Activated CD4-positive, alpha-beta T cell treated with anti-CD3 and anti-CD28 coated beads for 24 hours (primary cell): ENCODE measurements at regions not wholly inside any gene's neighbourhood (a gene's known extent, or its start where the extent isn't known, plus 50 kb on each side); places are given as distances from the start of the nearest gene placed in this dataset.
"Not testable (repeated sequence)": the region's sequence is repeated elsewhere in the genome, so short reads cannot be mapped to it uniquely, and the experiment has no call there.

Experiments used
- DNase-seq, 2 donors: peaks; one replicate each; pipeline ENCODE4 v3.0.0-alpha.2; 2020; ENCODE audit warnings: low read depth in 2 of 2

GRCh38 chrX:104513162-104513561 is 52.8 kb upstream of the IL1RAPL2 start:
- DNase-seq = no peak

GRCh38 chrX:104510801-104511200 is 55.2 kb upstream of the IL1RAPL2 start:
- DNase-seq = no peak

- no peak for DNase-seq
Observed at GRCh38 chrX:104502460-104502859, 63.5 kb upstream of the IL1RAPL2 start.

DNA sequence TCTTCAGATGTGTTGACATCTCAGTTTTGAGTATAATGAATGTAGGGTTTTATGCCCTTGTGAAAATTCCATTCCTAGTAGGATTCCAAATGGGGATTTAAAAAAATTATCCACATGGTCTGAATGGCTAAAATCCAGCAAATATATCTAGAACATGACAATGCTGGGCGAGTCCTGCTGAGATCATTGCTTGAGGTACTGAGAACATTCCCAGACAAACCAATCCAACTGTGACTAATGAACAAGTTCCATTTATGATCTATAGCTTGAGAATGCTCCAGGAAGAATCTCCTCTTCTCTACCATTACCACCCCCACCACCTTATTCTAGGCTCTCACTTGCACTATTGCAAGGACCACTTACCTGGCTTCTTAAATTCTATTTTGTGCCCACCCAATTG is 77.2 kb upstream of the IL1RAPL2 start:
- no peak for DNase-seq

GRCh38 chrX:104486691-104487090 is 79.3 kb upstream of the IL1RAPL2 start:
- no peak for DNase-seq

GRCh38 chrX:104482757-104483156 is 83.2 kb upstream of the IL1RAPL2 start:
- no peak for DNase-seq

DNA sequence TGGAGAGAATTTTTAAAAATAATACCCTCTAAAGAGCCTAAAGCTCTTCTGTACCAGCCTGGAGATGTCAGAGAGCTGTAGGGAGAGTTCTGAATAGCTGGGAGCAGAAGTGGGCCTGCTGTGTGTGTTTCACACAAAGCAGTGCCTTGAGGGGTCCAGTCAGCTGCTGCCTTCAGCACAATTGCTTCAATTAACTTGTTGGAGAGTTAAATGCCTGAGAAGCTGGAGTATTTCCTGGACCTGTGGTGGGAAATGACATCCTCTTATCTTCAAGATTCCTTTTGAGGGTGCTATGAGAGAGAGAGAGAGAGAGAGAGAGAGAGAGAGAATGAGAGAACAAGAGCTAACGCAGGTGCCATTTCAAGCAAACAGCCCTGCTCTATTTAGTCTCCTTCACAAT is 96.2 kb upstream of the IL1RAPL2 start:
- DNase-seq = no peak

DNA sequence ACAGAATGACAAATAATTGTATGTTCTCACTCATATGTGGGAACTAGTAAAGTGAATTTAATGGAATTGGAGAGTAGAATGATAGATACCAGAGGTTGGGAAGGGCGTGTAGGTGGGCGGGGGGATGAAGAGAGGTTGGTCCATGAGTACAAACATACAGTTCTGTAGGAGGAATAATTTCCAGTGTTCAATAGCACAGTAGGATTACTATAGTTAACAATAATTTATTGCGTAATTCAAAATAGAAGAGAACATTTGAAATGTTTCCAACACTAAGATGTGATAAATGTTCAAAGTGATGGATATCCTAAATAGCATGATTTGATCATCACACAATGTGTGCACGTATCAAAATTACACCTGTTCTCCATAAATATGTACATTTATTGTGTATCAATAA is 106.2 kb upstream of the IL1RAPL2 start:
- DNase-seq = no peak

- DNase-seq = not testable (repeated sequence)
Observed at GRCh38 chrX:104457130-104457529, 108.9 kb upstream of the IL1RAPL2 start.

DNA sequence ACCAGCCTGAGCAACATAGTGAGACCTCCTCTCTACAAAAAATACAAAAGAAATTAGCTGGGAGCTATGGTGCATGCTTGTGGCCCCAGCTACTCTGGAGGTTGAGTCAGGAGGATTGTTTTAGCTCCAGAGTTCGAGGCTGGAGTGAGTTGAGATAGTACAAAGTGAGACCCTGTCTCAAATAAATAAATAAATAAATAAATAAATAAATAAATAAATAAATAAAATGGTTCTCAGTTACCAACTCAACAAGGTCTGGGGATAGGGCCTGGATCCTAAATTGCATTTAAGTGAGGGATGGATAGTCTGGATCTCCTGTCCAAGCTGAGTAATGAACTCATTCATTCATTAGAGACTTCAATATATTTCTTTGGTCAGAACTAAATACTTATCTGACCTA is 115.7 kb upstream of the IL1RAPL2 start:
- DNase-seq = no peak

GRCh38 chrX:104445591-104445990 is 120.4 kb upstream of the IL1RAPL2 start:
- no peak for DNase-seq

DNA sequence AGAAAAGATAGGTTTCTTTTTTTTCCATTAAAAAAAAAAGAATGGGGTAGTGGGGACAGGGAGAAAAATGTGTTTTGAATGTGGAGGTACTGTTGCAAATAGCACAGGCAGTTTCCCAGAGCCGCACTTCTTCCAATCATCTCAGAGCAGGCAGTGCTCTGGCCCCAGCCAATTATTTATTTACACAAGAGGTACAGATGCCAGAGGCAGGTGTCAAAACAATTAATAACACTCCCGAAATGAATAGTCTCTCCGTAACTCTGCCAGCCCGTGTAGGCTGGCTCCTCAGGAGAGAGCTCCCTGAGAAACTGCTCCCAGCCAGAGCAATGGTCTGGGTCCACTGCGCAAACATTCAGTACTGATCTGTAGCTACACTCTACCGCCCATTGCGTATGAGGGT is 130.8 kb upstream of the IL1RAPL2 start:
- DNase-seq = no peak

DNA sequence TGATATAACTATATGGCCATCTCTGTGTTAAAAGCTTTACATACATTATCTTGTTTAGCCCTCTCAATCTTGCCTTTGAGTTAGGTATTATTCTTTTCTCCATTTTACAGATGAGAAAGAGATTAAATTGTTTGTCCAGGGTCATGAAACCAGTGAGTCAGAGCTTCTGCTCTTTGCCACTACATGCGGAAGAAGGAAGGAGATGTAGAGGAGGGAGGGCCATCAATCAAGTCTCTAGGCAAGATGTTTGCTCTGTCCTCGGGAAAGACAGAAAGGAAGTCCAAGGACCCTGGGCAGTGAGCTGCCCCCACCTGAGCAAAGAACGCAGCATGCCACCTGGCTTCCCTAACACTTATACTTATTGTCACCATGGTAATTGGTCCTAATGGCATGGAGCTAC is 133.7 kb upstream of the IL1RAPL2 start:
- no peak for DNase-seq

DNA sequence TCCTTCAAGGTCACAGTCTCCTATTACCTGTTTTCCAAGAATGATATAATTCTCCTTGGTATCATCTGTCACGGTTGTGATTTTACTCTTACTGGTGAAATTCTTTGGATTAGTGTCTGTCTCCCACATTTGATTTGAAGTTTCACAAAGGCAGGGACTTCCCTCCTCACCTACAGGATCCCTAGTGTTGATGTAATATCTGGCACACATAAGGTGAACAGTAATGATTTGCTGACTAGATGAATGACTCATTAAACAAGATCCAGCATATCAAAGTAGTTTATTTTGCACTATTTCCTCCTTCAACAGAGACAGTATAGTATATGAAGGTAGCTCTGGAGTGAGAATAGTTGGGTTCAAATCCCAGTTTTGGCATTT is 135.3 kb upstream of the IL1RAPL2 start:
- DNase-seq = no peak

DNA sequence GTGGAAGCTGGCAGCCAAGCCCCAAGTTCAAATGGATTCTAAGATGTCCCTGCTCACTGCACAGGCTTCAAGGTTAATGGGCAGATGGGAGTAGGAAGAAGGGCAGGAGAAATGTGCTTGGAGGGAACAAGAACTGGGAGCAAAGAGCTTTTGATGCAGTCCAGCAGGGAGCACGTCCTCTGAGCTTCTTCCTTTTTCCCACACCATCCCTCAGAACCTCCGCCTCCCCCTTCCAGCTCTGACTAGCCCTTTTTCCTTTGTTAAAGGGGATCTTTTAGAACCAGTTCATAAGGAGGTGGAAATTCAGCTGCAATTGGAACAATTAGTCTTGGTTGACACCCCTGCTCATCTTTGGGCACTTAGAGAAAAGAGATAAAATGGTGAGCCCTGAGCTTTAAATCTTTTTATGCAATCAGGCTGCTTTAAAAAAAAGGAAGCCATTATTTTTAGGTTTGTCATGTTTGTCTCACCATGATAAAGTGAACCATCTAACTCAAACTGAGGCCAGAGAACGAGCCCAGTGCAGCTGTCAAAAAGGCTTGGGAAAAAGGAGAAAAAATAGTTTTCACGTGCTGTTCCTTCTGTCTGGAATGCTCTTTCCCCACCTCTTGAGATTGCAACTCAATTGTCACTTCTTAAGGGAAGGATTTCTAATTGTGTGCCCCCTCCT is 135.8 kb upstream of the IL1RAPL2 start:
- DNase-seq = no peak

GRCh38 chrX:104428231-104428630 is 137.8 kb upstream of the IL1RAPL2 start:
- no peak for DNase-seq

- DNase-seq = no peak
Observed at GRCh38 chrX:104427693-104428092, 138.3 kb upstream of the IL1RAPL2 start.

- no peak for DNase-seq
Observed at GRCh38 chrX:104427073-104427472, 138.9 kb upstream of the IL1RAPL2 start.

- no peak for DNase-seq
Observed at GRCh38 chrX:104420907-104421306, 145.1 kb upstream of the IL1RAPL2 start.

DNA sequence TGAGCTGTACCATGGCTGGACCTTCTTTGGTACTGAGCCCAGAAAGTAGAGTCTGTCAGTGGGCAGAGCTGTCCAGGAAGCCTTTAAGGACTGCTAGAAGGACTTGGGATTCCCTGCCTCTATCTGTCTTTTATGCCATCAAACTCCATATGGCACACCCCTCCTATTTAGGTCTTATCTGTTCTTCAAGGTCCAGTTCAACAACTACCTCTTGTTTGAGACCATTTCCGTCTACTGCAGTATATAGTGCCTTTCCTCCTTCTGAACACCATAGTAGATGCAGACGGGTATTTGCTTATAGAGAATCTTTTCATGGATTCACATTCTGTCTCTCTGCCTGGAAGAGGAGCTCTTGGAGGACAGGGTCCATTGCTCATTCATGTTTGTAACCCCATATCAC is 146.1 kb upstream of the IL1RAPL2 start:
- DNase-seq = no peak

- no peak for DNase-seq
Observed at GRCh38 chrX:104419211-104419610, 146.8 kb upstream of the IL1RAPL2 start.

DNA sequence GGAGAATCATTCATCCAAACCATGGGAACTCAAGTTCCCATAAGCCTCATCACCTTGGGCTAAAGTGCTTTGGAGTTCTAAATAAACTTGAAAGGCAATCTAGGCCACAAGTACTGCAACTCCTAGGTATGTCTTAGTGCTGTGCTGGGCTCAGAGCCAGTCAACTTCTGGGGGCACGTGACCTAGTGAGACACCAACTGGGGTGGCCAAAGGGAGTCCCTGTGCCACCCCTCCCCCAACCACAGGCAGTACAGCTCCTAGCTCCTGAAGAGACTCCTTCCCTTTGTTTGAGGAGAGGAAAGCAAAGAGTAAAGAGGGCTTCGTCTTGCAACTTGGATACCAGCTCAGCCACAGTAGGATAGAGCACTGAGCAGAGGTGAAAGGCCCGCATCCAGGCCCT is 154.2 kb upstream of the IL1RAPL2 start:
- no peak for DNase-seq

DNA sequence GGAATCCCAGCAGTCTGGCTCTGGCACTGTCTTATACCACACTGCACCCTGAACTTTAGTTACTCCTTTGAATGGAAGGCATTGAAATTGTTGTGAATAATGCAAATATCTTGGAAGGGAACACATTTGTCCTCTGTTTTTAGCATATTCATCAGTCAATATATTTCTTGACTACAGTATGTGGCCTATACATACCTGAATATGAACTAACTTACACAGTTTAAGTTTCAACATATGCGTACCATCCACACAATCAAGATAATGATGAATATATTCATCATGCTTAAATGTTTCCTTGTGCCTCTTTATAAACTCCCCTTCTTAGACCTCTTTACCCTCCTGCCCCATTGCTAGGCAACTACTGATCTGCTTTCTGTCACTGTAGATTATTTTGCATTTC is 145.7 kb upstream of the ESX1 start:
- DNase-seq = no peak

- no peak for DNase-seq
Observed at GRCh38 chrX:104392350-104392749, 137.6 kb upstream of the ESX1 start.
